MG63 (cell line): ENCODE measurements at regions not wholly inside any gene's neighbourhood (a gene's known extent, or its start where the extent isn't known, plus 50 kb on each side); places are given as distances from the start of the nearest gene placed in this dataset.
"Not testable (repeated sequence)": the region's sequence is repeated elsewhere in the genome, so short reads cannot be mapped to it uniquely, and the experiment has no call there.

Source experiments
- DNase-seq: peaks from one replicate; pipeline ENCODE4 v3.0.0-alpha.2; 2020
- H3K27me3 ChIP-seq: fragments of 250-450 bp; sonication (Bioruptor Pico); 2 replicates; pipeline ENCODE4 v1.5.1; 2020; ENCODE audit warnings: mild to moderate bottlenecking, moderate library complexity
- H3K36me3 ChIP-seq: fragments of 250-450 bp; sonication (Bioruptor Pico); 2 replicates; pipeline ENCODE4 v1.5.1; 2020; ENCODE audit warnings: mild to moderate bottlenecking, moderate library complexity
- H3K4me3 ChIP-seq: fragments of 250-450 bp; sonication (Bioruptor Pico); 2 replicates; pipeline ENCODE4 v1.5.1; 2020; ENCODE audit warnings: mild to moderate bottlenecking, moderate library complexity
- H3K9me3 ChIP-seq: fragments of 250-450 bp; sonication (Bioruptor Pico); 2 replicates; pipeline ENCODE4 v1.5.1; 2020; ENCODE audit warnings: mild to moderate bottlenecking, moderate library complexity

- no peaks in the 10 kb centered on the region for H3K36me3 ChIP-seq
- no peaks in the 10 kb centered on the region; the same call in 1 of the 2 replicates for H3K27me3 ChIP-seq
- no peak for DNase-seq
- H3K4me3 ChIP-seq = no peak overlapping the region
- no peaks in the 10 kb centered on the region for H3K9me3 ChIP-seq
Measured at GRCh38 chr5:100641833-100642232, 106.7 kb downstream of the FAM174A start.

GRCh38 chr5:100643473-100643872 lies 108.3 kb downstream of the FAM174A start:
- H3K36me3 ChIP-seq = no peaks in the 10 kb centered on the region

GRCh38 chr5:100644185-100644584 lies 109.0 kb downstream of the FAM174A start:
- Histone ChIP-seq H3K4me3 (no peak overlapping the region), H3K36me3 (no peaks in the 10 kb centered on the region), H3K27me3 (no peaks in the 10 kb centered on the region; the same call in 1 of the 2 replicates), H3K9me3 (no peaks in the 10 kb centered on the region)
- no peak for DNase-seq

More at GRCh38 chr5:100643473-100643872, 108.3 kb downstream of the FAM174A start:
- no peak for DNase-seq
- H3K4me3 ChIP-seq = no peak overlapping the region
- no peaks in the 10 kb centered on the region; the same call in 1 of the 2 replicates for H3K27me3 ChIP-seq
- H3K9me3 ChIP-seq = no peaks in the 10 kb centered on the region

DNA sequence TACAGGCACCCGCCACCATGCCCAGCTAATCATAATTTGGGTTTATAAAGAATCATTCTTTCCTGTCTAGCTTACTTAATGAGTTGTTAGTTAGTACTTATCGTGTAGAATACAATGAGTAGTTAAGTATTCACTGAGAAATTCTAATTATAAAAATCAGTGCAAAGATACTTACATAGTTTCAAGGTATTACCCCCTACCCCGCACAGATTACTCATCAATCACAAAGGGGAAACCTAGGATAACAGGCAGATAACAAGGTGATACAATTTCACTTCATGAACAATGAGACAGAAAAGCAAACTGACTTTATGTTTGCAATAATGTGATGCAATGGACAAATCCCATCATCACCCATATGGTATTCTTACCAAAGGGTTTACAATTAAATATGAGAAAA lies 109.6 kb downstream of the FAM174A start:
- Histone ChIP-seq H3K36me3 (no peaks in the 10 kb centered on the region), H3K27me3 (no peaks in the 10 kb centered on the region; the same call in 1 of the 2 replicates), H3K9me3 (no peaks in the 10 kb centered on the region), H3K4me3 (no peak overlapping the region)
- DNase-seq = no peak

DNA sequence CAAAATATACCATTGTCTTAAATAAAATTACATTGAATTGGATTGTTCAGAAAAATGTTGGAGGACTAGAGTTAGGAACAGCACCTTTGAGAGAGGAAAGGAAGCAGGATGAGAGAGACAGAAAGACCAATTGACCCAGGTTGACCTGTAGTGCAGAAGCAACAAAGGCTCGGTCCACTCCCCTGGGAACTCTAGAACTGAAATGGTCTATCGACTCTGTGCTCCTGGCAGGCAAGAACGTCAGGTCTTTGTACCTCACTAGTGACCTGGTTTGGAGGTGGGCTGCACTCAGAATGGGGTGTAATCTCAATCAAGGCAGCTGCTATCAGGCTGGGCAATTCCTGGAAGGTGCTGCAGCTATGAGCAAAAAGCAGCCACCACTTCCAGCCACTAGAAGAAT lies 110.8 kb downstream of the FAM174A start:
- no peak for DNase-seq
- Histone ChIP-seq H3K9me3 (no peaks in the 10 kb centered on the region), H3K27me3 (no peaks in the 10 kb centered on the region), H3K36me3 (no peaks in the 10 kb centered on the region), H3K4me3 (no peak overlapping the region)

DNA sequence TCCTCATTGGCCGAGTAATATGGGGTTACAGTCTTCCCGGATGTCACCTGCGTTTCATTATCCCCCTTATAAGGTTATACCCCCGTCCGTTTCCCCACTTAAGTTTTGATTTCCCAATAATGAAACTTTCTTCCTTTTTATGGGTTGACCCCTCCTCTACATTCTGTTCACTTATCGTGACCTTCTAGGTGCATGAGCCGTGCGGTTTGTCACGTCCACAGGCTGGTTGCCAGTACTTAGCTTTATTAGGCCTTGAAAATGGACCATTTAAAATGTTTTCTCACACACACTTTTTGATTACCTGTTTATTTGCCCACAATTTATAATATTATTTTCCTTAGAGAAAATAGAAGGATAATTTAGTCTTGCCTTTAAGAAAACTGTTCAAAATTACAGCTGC lies 111.5 kb downstream of the FAM174A start:
- Histone ChIP-seq H3K4me3 (no peak overlapping the region), H3K27me3 (no peaks in the 10 kb centered on the region), H3K9me3 (no peaks in the 10 kb centered on the region), H3K36me3 (no peaks in the 10 kb centered on the region)
- no peak for DNase-seq

GRCh38 chr5:100647461-100648230 lies 112.5 kb downstream of the FAM174A start:
- H3K27me3 ChIP-seq = no peaks in the 10 kb centered on the region
- no peak overlapping the region for H3K4me3 ChIP-seq
- DNase-seq = peak; percentile 6
- no peaks in the 10 kb centered on the region for H3K9me3 ChIP-seq
- no peaks in the 10 kb centered on the region for H3K36me3 ChIP-seq

- Histone ChIP-seq H3K9me3 (no peaks in the 10 kb centered on the region), H3K36me3 (no peaks in the 10 kb centered on the region), H3K27me3 (no peaks in the 10 kb centered on the region), H3K4me3 (no peak overlapping the region)
- no peak for DNase-seq
Measured at GRCh38 chr5:100654895-100655294, 119.7 kb downstream of the FAM174A start.

GRCh38 chr5:100656771-100657170 lies 121.6 kb downstream of the FAM174A start:
- not testable (repeated sequence) for H3K27me3 ChIP-seq, H3K36me3 ChIP-seq, H3K4me3 ChIP-seq, DNase-seq, H3K9me3 ChIP-seq

DNA sequence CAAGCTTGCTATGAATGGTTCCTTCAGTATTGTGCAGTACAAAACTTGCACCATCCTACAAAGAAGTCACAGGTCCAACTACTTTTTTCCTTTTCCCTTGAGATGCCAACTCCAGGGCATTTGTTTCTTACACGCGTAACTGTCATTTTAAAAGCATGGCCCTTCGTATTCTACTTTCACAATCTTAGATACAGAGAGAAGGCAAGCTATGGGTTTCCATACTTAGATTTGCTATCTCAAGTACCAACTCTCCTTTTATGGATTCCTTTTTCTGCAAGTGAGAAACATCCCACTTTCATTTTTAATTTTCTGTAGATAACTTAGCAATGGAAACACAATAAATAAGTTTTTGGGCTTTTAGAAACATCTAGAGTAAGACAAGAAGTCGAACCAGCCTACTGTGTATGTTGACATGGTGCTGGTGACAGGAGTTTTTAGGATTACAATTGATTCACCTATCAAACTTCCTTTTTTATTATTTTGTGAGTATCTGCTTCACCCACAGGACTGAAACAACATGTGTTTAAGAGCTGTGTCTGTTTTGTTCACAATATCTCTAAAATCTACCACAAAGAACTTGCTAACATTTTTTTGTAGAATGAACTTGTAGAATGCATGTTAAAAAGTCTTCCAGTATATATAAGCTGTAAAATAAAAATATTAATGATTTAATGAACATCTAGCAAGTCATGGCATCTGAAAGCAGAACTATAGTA lies 124.1 kb downstream of the FAM174A start:
- no peaks in the 10 kb centered on the region for H3K9me3 ChIP-seq
- DNase-seq = no peak
- no peaks in the 10 kb centered on the region for H3K27me3 ChIP-seq
- H3K4me3 ChIP-seq = no peak overlapping the region
- no peaks in the 10 kb centered on the region for H3K36me3 ChIP-seq

GRCh38 chr5:100664140-100664539 lies 129.0 kb downstream of the FAM174A start:
- no peaks in the 10 kb centered on the region for H3K36me3 ChIP-seq
- no peak for DNase-seq
- H3K9me3 ChIP-seq = no peaks in the 10 kb centered on the region
- no peaks in the 10 kb centered on the region for H3K27me3 ChIP-seq
- no peak overlapping the region for H3K4me3 ChIP-seq

DNA sequence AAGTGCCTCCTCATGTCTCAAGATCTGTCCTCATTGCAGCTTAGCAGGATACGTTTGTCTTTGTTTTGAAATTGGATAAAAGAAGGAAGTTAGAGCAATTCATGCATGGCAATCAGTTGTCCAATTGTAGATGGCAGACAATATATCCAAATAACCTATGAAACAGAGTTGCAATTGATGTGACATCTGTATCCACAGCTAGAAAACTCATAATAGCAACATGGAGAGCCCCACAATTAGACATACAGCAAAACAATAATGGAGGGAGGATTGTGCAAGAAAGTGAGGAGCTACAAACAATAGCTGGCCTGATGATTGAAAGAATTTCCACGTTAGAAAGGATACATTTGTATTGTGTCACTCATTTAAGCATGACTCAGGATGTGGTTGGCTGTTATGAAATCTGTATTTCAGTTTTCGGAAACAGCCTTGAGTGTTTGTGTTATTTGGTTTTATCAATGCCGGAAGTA lies 132.0 kb downstream of the FAM174A start:
- no peaks in the 10 kb centered on the region for H3K9me3 ChIP-seq
- H3K27me3 ChIP-seq = no peaks in the 10 kb centered on the region
- no peaks in the 10 kb centered on the region for H3K36me3 ChIP-seq
- no peak overlapping the region for H3K4me3 ChIP-seq
- DNase-seq = no peak

- DNase-seq = no peak
- H3K4me3 ChIP-seq = no peak overlapping the region
- no peaks in the 10 kb centered on the region for H3K9me3 ChIP-seq
- no peaks in the 10 kb centered on the region for H3K27me3 ChIP-seq
- no peaks in the 10 kb centered on the region for H3K36me3 ChIP-seq
Measured at GRCh38 chr5:100668511-100668910, 133.3 kb downstream of the FAM174A start.

DNA sequence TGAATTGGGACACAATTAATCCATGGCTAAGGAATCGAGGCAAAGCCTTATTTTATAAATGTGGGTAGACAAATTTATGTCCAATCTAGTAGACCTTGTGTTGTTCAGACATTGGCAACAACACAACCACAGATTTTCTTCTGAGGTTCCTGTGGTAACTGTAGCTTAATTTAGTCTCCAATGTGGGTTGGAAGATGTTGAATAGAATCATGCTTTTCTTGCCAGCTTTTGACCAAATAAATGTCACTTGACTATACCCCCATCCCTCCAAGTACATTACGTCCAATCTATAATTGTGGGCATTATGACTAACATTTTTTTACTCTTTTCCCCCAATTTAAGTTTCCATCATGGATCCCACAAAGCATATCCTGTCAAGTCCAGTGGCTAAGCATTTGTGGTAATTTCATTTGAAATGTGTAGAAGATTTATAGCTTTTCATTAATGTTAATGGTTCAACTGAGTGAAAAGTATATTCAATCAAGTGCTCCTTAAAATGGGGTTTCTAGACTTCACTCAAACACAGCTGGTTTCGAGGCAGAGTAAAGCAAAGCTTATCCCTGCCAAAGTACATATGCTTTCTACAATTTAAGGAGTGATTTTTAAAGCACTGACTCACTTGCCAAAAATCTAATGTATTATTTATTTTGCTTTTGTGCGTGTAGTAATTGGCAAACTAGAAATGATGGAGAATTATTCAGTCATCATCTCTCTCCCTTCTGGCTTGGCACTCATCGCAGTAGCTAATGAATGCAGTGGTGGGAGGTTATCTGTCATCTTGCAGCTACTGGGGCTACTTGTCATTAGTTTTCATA lies 141.8 kb downstream of the FAM174A start:
- Histone ChIP-seq H3K4me3 (no peak overlapping the region), H3K36me3 (no peaks in the 10 kb centered on the region), H3K27me3 (no peaks in the 10 kb centered on the region), H3K9me3 (no peaks in the 10 kb centered on the region)
- peak; percentile 32 for DNase-seq

GRCh38 chr5:100682625-100683024 lies 147.5 kb downstream of the FAM174A start:
- peaks cover 10% of the 10 kb centered on the region for H3K9me3 ChIP-seq
- H3K4me3 ChIP-seq = no peak overlapping the region
- no peaks in the 10 kb centered on the region; the same call in 1 of the 2 replicates for H3K27me3 ChIP-seq
- no peaks in the 10 kb centered on the region for H3K36me3 ChIP-seq
- DNase-seq = no peak

DNA sequence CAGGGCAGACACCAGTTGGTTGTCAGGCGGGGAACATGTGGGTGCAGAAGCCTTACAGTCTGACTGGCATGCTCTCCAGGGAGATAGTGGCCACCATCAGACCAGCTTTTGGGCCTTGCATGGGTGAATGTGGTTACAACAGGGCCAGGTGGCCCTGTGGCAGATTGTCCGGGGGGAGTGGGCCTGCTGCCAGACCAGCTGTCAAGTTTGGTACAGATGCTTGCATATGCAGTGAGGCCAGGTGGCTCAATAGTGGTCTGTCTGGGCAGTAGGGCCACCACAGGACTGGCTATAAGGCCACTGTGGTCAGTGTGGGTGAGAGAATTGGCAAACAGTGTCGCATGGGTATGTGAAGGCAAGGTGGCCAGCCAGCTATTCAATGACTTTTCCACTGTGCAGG lies 148.7 kb downstream of the FAM174A start:
- DNase-seq = no peak
- H3K27me3 ChIP-seq = no peaks in the 10 kb centered on the region; the same call in 1 of the 2 replicates
- no peak overlapping the region for H3K4me3 ChIP-seq
- H3K9me3 ChIP-seq = peaks cover 10% of the 10 kb centered on the region
- H3K36me3 ChIP-seq = no peaks in the 10 kb centered on the region

DNA sequence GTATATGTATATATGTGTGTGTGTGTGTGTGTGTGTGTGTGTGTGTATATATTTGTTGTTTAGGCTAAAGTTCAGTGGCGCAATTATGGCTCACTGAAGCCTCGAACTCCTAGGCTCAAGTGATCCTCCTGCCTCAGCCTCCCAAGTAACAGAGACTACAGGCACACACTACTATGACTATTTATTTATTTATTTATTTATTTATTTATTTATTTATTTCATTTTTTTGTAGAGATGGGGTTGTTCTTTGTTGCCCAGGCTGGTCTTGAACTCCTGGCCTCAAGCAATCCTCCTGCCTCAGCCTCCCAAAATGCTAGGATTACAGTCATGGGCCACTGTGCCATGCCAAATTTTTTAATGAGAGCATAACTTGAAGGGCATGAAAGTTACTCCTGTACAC lies 149.9 kb downstream of the FAM174A start:
- not testable (repeated sequence) for H3K4me3 ChIP-seq, H3K27me3 ChIP-seq, H3K36me3 ChIP-seq, DNase-seq
- H3K9me3 ChIP-seq = peaks cover 10% of the 10 kb centered on the region
